Fibroblast of villous mesenchyme (primary cell): ENCODE measurements at regions not wholly inside any gene's neighbourhood (a gene's known extent, or its start where the extent isn't known, plus 50 kb on each side); places are given as distances from the start of the nearest gene placed in this dataset.
"Not testable (repeated sequence)": the region's sequence is repeated elsewhere in the genome, so short reads cannot be mapped to it uniquely, and the experiment has no call there.

Source experiments
- DNase-seq: peaks from one replicate; pipeline ENCODE4 v3.0.0-alpha.2; 2010; ENCODE audit warnings: low read depth
- H3K4me3 ChIP-seq: 2 replicates; pipeline ENCODE4 v1.5.1; 2011; ENCODE audit warnings: low read depth, mild to moderate bottlenecking, low read length
- CTCF ChIP-seq: IDR thresholded peaks from 2 replicates; pipeline ENCODE4 v1.5.1; 2012; ENCODE audit warnings: low read depth, mild to moderate bottlenecking, low read length; ENCODE audit not compliant: insufficient read depth

GRCh38 chr5:105054406-105054805 lies 1491.8 kb upstream of the NUDT12 start:
- no peak for DNase-seq
- no peak overlapping the region for H3K4me3 ChIP-seq
- no peak for TF ChIP-seq CTCF

DNA sequence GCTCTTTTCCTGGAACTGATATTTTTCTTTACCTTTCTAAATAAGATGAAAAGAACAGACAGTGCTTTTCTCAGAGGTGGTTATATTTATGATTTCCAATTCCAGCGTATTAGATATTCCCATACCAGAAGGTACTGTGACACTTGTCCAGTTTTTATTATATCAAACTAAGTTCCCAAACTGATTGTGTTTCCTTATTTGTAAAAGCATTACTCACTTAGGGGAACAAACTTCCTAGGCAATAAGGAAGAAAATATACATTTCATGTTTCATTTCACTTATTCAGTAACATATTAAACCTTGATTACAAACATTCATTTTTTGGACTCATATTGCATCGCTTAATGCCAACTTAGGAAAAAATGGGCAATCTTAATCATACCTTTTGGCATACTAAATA lies 1480.0 kb upstream of the NUDT12 start:
- DNase-seq = no peak
- no peak for TF ChIP-seq CTCF
- no peak overlapping the region for H3K4me3 ChIP-seq

DNA sequence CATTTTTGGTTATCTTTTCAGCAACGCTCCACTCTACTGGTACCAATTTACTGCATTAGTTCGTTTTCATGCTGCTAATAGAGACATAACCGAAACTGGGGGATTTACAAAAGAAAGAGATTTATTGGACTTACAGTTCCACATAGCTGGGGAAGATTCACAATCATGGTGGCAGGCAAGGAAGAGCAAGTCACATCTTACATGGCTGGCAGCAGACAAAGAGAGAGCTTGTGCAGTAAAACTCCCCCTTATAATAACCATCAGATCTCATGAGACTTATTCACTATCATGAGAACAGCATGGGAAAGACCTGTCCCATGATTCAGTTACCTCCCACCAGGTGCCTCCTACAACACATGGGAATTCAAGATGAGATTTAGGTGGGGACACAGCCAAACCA lies 1474.2 kb upstream of the NUDT12 start:
- not testable (repeated sequence) for H3K4me3 ChIP-seq, DNase-seq

DNA sequence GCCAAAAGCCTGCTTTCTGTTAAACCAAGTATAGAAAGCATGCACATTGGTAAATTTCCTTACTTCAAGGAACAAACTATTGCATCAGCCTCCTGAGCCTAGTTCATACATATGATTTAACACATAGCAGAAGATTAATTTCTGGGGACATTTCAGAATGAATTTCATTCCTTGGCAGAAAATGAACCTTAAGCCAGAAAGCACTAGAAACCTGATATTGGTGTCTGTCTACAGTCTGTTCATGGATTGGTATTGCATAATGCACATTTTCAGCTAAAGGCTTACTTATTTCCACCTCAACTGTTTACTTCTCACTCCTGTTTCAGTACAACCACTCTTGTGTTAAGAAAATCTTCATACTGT lies 1471.8 kb upstream of the NUDT12 start:
- TF ChIP-seq CTCF = no peak
- no peak overlapping the region for H3K4me3 ChIP-seq
- peak; percentile 2 for DNase-seq

- DNase-seq = no peak
- no peak for TF ChIP-seq CTCF
Measured at GRCh38 chr5:105033637-105034400, 1471.2 kb upstream of the NUDT12 start.

DNA sequence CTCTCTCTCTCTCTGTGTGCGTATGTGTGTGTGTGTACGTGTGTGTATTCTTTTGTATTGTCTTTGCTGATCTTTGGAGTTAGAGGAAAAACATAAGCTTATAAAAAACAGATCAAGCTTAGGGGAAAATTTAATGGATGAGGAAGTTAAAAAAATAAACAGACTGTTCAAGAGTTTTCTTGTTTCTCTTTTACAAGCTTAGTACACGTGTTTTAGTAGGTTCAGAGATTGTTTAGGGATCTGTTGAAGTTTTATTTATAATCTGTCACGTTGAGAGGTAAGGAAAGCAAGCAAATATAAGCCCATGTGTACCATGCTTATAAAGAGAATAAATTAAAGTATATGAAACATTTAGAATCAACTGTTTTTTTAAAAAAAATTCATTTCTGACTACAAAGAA lies 1470.3 kb upstream of the NUDT12 start:
- TF ChIP-seq CTCF = no peak
- DNase-seq = no peak
- H3K4me3 ChIP-seq = no peak overlapping the region

More at GRCh38 chr5:105033637-105034400, 1471.2 kb upstream of the NUDT12 start:
- H3K4me3 ChIP-seq = no peak overlapping the region

DNA sequence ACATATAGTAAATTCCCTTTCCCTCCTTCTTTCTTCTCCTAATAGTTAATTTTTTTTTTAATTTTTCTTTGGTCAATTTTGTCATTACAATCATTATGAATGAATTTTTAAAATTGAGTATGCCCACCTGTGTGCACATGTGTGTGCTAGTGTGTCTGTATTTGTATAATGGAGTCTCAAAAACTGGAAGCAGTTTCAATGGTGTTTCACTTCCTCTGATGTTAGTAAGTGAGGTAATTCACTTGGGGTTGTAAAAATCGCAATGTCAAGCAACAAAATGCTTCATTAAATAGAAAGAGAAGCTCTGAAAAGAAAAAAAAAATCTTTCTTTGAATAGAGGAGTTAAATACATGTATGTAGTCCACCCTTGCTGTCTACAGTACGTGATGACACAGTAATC lies 1467.6 kb upstream of the NUDT12 start:
- H3K4me3 ChIP-seq = no peak overlapping the region
- TF ChIP-seq CTCF = no peak
- no peak for DNase-seq
